ENCODE measurements at regions not wholly inside any gene's neighbourhood (a gene's known extent, or its start where the extent isn't known, plus 50 kb on each side); places are given as distances from the start of the nearest gene placed in this dataset.

- TF ChIP-seq EZH2 (IDR thresholded peaks at IDR 0.05; ENCODE audit: borderline replicate concordance, insufficient read depth, low read length, poor library complexity, severe bottlenecking), result no peak
- no peak for TF ChIP-seq REST (IDR thresholded peaks at IDR 0.05; ENCODE audit: borderline replicate concordance)
- TF ChIP-seq POLR2AphosphoS5 (IDR thresholded peaks at IDR 0.05), result no peak
- TF ChIP-seq SMC3 (conservative IDR thresholded peaks at IDR 0.05; ENCODE audit: poor library complexity), result no peak
- TF ChIP-seq RAD21 (conservative IDR thresholded peaks at IDR 0.05), result no peak
- TF ChIP-seq TAF1 (IDR thresholded peaks at IDR 0.05; ENCODE audit: low read depth), result no peak
- TF ChIP-seq MXI1 (conservative IDR thresholded peaks at IDR 0.05; ENCODE audit: poor library complexity, severe bottlenecking), result no peak
Observed at GRCh38 chr2:208568203-208568602, 161.6 kb downstream of the PTH2R start.

GRCh38 chr2:208570066-208570465 is 163.5 kb downstream of the PTH2R start:
- H3F3A ChIP-seq (ENCODE audit: insufficient read depth, low read length, poor library complexity, severe bottlenecking), result no peaks in the 10 kb centered on the region
- H3K36me3 ChIP-seq (ENCODE audit: insufficient read depth, low read length), result no peaks in the 10 kb centered on the region
- no peaks in the 10 kb centered on the region for H3K9me3 ChIP-seq (ENCODE audit: low read length)
- H3K9ac ChIP-seq (ENCODE audit: low read length), result no peak overlapping the region
- H3K79me2 ChIP-seq (replicated peaks; ENCODE audit: insufficient read depth, low read length), result no peaks in the 10 kb centered on the region
- H2AFZ ChIP-seq (ENCODE audit: low read depth, low read length), result no peak overlapping the region
- H3K9me2 ChIP-seq (ENCODE audit: insufficient read depth, low read length), result no peaks in the 10 kb centered on the region
- H3K4me3 ChIP-seq (ENCODE audit: low read length), result no peak overlapping the region
- H3K27me3 ChIP-seq (ENCODE audit: insufficient read depth, low read depth, low read length), result no peaks in the 10 kb centered on the region
- no peak for TF ChIP-seq TAF1 (IDR thresholded peaks at IDR 0.05; ENCODE audit: low read depth)
- TF ChIP-seq MXI1 (conservative IDR thresholded peaks at IDR 0.05; ENCODE audit: poor library complexity, severe bottlenecking), result no peak
- no peak for TF ChIP-seq SMC3 (conservative IDR thresholded peaks at IDR 0.05; ENCODE audit: poor library complexity)
- no peak for TF ChIP-seq REST (IDR thresholded peaks at IDR 0.05; ENCODE audit: borderline replicate concordance)
- TF ChIP-seq EZH2 (IDR thresholded peaks at IDR 0.05; ENCODE audit: borderline replicate concordance, insufficient read depth, low read length, poor library complexity, severe bottlenecking), result no peak
- TF ChIP-seq CTCF (IDR thresholded peaks at IDR 0.05; ENCODE audit: poor library complexity, severe bottlenecking), result no peak
- TF ChIP-seq POLR2AphosphoS5 (IDR thresholded peaks at IDR 0.05), result no peak
- no peak overlapping the region for H3K4me2 ChIP-seq (ENCODE audit: low read length)
- H4K20me1 ChIP-seq (ENCODE audit: insufficient read depth), result no peaks in the 10 kb centered on the region
- no peak overlapping the region for H3K27ac ChIP-seq (ENCODE audit: low read length)

More at GRCh38 chr2:208568203-208568602, 161.6 kb downstream of the PTH2R start:
- no peaks in the 10 kb centered on the region for H3K36me3 ChIP-seq (ENCODE audit: insufficient read depth, low read length)
- no peaks in the 10 kb centered on the region for H3K9me2 ChIP-seq (ENCODE audit: insufficient read depth, low read length)
- no peak overlapping the region for H3K27ac ChIP-seq (ENCODE audit: low read length)
- no peak overlapping the region for H3K9ac ChIP-seq (ENCODE audit: low read length)
- H3K4me2 ChIP-seq (ENCODE audit: low read length), result no peak overlapping the region
- H4K20me1 ChIP-seq (ENCODE audit: insufficient read depth), result no peaks in the 10 kb centered on the region
- no peak overlapping the region for H3K4me3 ChIP-seq (ENCODE audit: low read length)
- no peak overlapping the region for H2AFZ ChIP-seq (ENCODE audit: low read depth, low read length)
- H3K9me3 ChIP-seq (ENCODE audit: low read length), result no peaks in the 10 kb centered on the region
- H3K79me2 ChIP-seq (replicated peaks; ENCODE audit: insufficient read depth, low read length), result no peaks in the 10 kb centered on the region
- H3F3A ChIP-seq (ENCODE audit: insufficient read depth, low read length, poor library complexity, severe bottlenecking), result no peaks in the 10 kb centered on the region
- H3K27me3 ChIP-seq (ENCODE audit: insufficient read depth, low read depth, low read length), result no peaks in the 10 kb centered on the region
